ENCODE measurements at regions not wholly inside any gene's neighbourhood (a gene's known extent, or its start where the extent isn't known, plus 50 kb on each side); places are given as distances from the start of the nearest gene placed in this dataset.

- TF ChIP-seq CTCF (IDR thresholded peaks at IDR 0.05) (no peak), POLR2A (IDR thresholded peaks at IDR 0.05) (no peak)
These were observed 343.8 kb downstream of the MZT1 start for GRCh38 chr13:72383646-72384045.

All from sigmoid colon (tissue), 3 donors.